ENCODE measurements at regions not wholly inside any gene's neighbourhood (a gene's known extent, or its start where the extent isn't known, plus 50 kb on each side); places are given as distances from the start of the nearest gene placed in this dataset.

DNA sequence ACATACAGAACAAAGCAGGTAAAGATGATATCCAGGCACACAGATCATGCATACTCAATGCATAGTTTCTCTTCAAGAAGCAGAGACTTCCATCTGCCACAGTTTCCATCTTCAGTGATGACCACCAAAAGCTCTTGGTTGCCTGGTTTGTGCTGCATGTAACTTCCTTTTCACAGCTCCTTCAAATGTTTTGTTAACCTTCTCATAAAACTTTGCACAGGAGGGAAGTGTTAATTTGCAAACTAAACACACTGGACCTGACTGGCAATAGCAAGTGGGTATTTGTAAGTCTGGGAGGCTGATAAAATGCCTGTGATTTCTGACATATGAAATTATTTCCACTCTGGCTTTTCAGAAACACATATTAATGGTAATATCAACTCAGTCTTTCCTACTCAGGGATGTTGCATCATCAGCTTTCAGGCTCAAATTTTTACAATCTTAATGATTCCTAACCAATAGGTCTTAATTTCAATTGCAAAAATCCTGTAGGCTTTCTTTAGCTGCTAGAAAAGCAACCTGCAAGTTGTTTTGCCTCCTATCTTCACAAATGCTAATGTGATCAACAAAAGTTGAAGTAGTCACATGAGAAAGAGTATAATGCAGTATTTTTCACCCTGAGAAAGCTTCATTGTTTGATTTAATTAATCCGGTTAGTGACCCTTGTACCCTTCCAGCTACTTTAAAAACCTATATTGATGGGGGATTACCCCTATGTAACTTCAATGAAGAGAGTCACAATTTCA, 575.6 kb downstream of the DIAPH3 start:
- no peaks in the 10 kb centered on the region for H3K27me3 ChIP-seq (ENCODE audit: low read length)
- H3K9ac ChIP-seq (ENCODE audit: low read length): no peak overlapping the region
- H2AFZ ChIP-seq (ENCODE audit: low read length): no peak overlapping the region
- H3K4me1 ChIP-seq (ENCODE audit: insufficient read depth, low read length): no peaks in the 10 kb centered on the region
- no peaks in the 10 kb centered on the region for H3K9me3 ChIP-seq (ENCODE audit: low read length)
- no peak overlapping the region for H3K4me3 ChIP-seq (ENCODE audit: low read length)
- H3K79me2 ChIP-seq (ENCODE audit: low read length): no peaks in the 10 kb centered on the region
- DNase-seq (no peak), ATAC-seq (no peak)
- H3K36me3 ChIP-seq (ENCODE audit: low read depth, low read length): no peaks in the 10 kb centered on the region
- no peaks in the 10 kb centered on the region for H3F3A ChIP-seq (ENCODE audit: low read length, unreplicated experiment)
- CTCF ChIA-PET: no interaction called here
- no peak overlapping the region for H3K27ac ChIP-seq (ENCODE audit: low read length)
- no peak overlapping the region for H3K4me2 ChIP-seq (ENCODE audit: low read length)
- no TSS peak for BruUV-seq (replicated peaks)
- intact Hi-C loops (cut with micrococcal nuclease): no loop called here
- no peaks in the 10 kb centered on the region for H3K9me2 ChIP-seq (replicated peaks; ENCODE audit: low read length)
- no peaks in the 10 kb centered on the region for H4K20me1 ChIP-seq (ENCODE audit: low read length)
- POLR2A ChIA-PET (ENCODE audit: unreplicated experiment): no interaction called here
- TF ChIP-seq EZH2phosphoT487 (IDR thresholded peaks at IDR 0.05; ENCODE audit: borderline replicate concordance, low read length) (no peak), CTCF (conservative IDR thresholded peaks at IDR 0.05; ENCODE audit: low read depth, low read length) (no peak), EZH2 (IDR thresholded peaks at IDR 0.05; ENCODE audit: low read length, unreplicated experiment) (no peak)

DNA sequence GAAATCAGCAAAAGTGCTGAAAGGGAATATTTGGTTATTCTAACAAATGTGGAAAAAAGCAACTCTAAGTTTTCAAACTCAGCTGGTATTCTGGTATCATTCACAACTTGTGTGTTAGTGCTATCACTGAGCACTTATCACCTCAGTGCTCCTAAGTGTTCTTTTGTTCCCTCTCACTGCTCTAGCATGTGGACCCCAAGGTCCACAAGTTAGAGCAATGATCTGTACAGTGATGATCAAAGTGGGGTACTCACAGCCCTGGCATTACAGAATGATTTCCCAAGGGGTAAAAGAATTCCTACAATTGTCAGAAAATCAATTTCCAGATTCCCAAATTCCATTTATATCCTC, 575.0 kb downstream of the DIAPH3 start:
- Histone ChIP-seq H3K79me2 (ENCODE audit: low read length) (no peaks in the 10 kb centered on the region), H3K27ac (ENCODE audit: low read length) (no peak overlapping the region), H3K4me1 (ENCODE audit: insufficient read depth, low read length) (no peaks in the 10 kb centered on the region), H3K4me3 (ENCODE audit: low read length) (no peak overlapping the region), H3K9me3 (ENCODE audit: low read length) (no peaks in the 10 kb centered on the region), H3F3A (ENCODE audit: low read length, unreplicated experiment) (no peaks in the 10 kb centered on the region), H2AFZ (ENCODE audit: low read length) (no peak overlapping the region), H3K4me2 (ENCODE audit: low read length) (no peak overlapping the region), H3K27me3 (ENCODE audit: low read length) (no peaks in the 10 kb centered on the region), H3K9me2 (replicated peaks; ENCODE audit: low read length) (no peaks in the 10 kb centered on the region), H3K36me3 (ENCODE audit: low read depth, low read length) (no peaks in the 10 kb centered on the region), H3K9ac (ENCODE audit: low read length) (no peak overlapping the region), H4K20me1 (ENCODE audit: low read length) (no peaks in the 10 kb centered on the region)
- intact Hi-C loops (cut with micrococcal nuclease): no loop called here
- BruUV-seq (replicated peaks): no TSS peak
- DNase-seq (no peak), ATAC-seq (no peak)
- POLR2A ChIA-PET (ENCODE audit: unreplicated experiment): no interaction called here
- TF ChIP-seq CTCF (conservative IDR thresholded peaks at IDR 0.05; ENCODE audit: low read depth, low read length) (no peak), EZH2 (IDR thresholded peaks at IDR 0.05; ENCODE audit: low read length, unreplicated experiment) (no peak), EZH2phosphoT487 (IDR thresholded peaks at IDR 0.05; ENCODE audit: borderline replicate concordance, low read length) (no peak)
- CTCF ChIA-PET: no interaction called here

GRCh38 chr13:59601993-59602392, 561.7 kb downstream of the DIAPH3 start:
- Histone ChIP-seq H3K79me2 (ENCODE audit: low read length) (no peaks in the 10 kb centered on the region), H3K4me1 (ENCODE audit: insufficient read depth, low read length) (no peaks in the 10 kb centered on the region), H3K9me2 (replicated peaks; ENCODE audit: low read length) (no peaks in the 10 kb centered on the region), H3K27ac (ENCODE audit: low read length) (no peak overlapping the region), H3F3A (ENCODE audit: low read length, unreplicated experiment) (no peaks in the 10 kb centered on the region), H2AFZ (ENCODE audit: low read length) (no peak overlapping the region), H3K4me2 (ENCODE audit: low read length) (no peak overlapping the region), H3K9ac (ENCODE audit: low read length) (no peak overlapping the region), H3K36me3 (ENCODE audit: low read depth, low read length) (no peaks in the 10 kb centered on the region), H3K9me3 (ENCODE audit: low read length) (no peaks in the 10 kb centered on the region), H4K20me1 (ENCODE audit: low read length) (no peaks in the 10 kb centered on the region), H3K27me3 (ENCODE audit: low read length) (no peaks in the 10 kb centered on the region), H3K4me3 (ENCODE audit: low read length) (no peak overlapping the region)
- POLR2A ChIA-PET (ENCODE audit: unreplicated experiment): interaction anchor here (0.6 kb wide), 1 partner anchor 802 kb away, joined by 5 read pairs; no protein-coding TSS in a partner anchor
- CTCF ChIA-PET: no interaction called here
- TF ChIP-seq EZH2phosphoT487 (IDR thresholded peaks at IDR 0.05; ENCODE audit: borderline replicate concordance, low read length) (no peak), EZH2 (IDR thresholded peaks at IDR 0.05; ENCODE audit: low read length, unreplicated experiment) (no peak), CTCF (conservative IDR thresholded peaks at IDR 0.05; ENCODE audit: low read depth, low read length) (no peak)
- intact Hi-C loops (cut with micrococcal nuclease): no loop called here
- no peak for ATAC-seq
- no peak for DNase-seq
- BruUV-seq (replicated peaks): no TSS peak
